Chondrocyte (in vitro differentiated cells): ENCODE measurements at regions not wholly inside any gene's neighbourhood (a gene's known extent, or its start where the extent isn't known, plus 50 kb on each side); places are given as distances from the start of the nearest gene placed in this dataset.
"Not testable (repeated sequence)": the region's sequence is repeated elsewhere in the genome, so short reads cannot be mapped to it uniquely, and the experiment has no call there.

Source experiments
- DNase-seq: peaks from one replicate; pipeline ENCODE4 v3.0.0; 2021; ENCODE audit warnings: mixed read lengths, low spot score
- H3K27ac Mint-ChIP-seq: one replicate; pipeline ENCODE4 v1.8.0; 2021; ENCODE audit warnings: mild to moderate bottlenecking, moderate library complexity, mixed read lengths; ENCODE audit not compliant: unreplicated experiment
- H3K27me3 Mint-ChIP-seq: 2 replicates; pipeline ENCODE4 v1.8.0; 2021; ENCODE audit warnings: low read depth, mixed read lengths
- H3K36me3 Mint-ChIP-seq: 2 replicates; pipeline ENCODE4 v1.8.0; 2021; ENCODE audit warnings: low read depth, mixed read lengths
- H3K4me1 Mint-ChIP-seq: 2 replicates; pipeline ENCODE4 v1.8.0; 2021; ENCODE audit warnings: low read depth, mild to moderate bottlenecking, mixed read lengths
- H3K4me3 Mint-ChIP-seq: one replicate; pipeline ENCODE4 v1.8.0; 2021; ENCODE audit warnings: mild to moderate bottlenecking, moderate library complexity, mixed read lengths; ENCODE audit not compliant: unreplicated experiment
- H3K9me3 Mint-ChIP-seq: 2 replicates; pipeline ENCODE4 v1.8.0; 2021; ENCODE audit warnings: low read depth, mixed read lengths

DNA sequence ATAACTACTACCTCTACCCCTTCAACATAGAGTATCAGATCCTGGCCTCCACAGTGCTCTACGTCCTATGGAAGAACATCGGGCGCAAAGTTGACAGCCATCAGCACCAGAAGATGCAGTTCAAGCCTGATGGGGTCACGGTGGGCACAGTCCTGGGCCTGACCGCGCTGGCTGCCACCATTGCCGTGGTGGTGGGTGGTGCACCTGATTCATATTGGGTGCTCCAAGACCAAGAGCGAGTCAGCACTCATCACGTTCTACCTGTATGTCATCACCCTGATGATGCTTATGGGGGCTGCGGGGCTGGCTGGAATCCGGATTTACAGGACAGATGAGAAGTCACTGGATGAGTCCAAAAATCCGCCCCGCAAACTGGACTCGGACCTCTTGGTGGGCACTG is 846.4 kb downstream of the RPIA start:
- H3K9me3 Mint-ChIP-seq, H3K4me1 Mint-ChIP-seq, H3K4me3 Mint-ChIP-seq, H3K27me3 Mint-ChIP-seq, H3K36me3 Mint-ChIP-seq, DNase-seq, H3K27ac Mint-ChIP-seq: not testable (repeated sequence)

GRCh38 chr2:89544110-89544509 is 852.6 kb downstream of the RPIA start:
- not testable (repeated sequence) for DNase-seq, H3K27me3 Mint-ChIP-seq, H3K36me3 Mint-ChIP-seq, H3K4me3 Mint-ChIP-seq, H3K9me3 Mint-ChIP-seq, H3K27ac Mint-ChIP-seq, H3K4me1 Mint-ChIP-seq

- H3K9me3 Mint-ChIP-seq, H3K27me3 Mint-ChIP-seq, DNase-seq, H3K27ac Mint-ChIP-seq, H3K4me1 Mint-ChIP-seq, H3K4me3 Mint-ChIP-seq, H3K36me3 Mint-ChIP-seq: not testable (repeated sequence)
These were observed 887.7 kb downstream of the RPIA start for GRCh38 chr2:89579154-89579553.

DNA sequence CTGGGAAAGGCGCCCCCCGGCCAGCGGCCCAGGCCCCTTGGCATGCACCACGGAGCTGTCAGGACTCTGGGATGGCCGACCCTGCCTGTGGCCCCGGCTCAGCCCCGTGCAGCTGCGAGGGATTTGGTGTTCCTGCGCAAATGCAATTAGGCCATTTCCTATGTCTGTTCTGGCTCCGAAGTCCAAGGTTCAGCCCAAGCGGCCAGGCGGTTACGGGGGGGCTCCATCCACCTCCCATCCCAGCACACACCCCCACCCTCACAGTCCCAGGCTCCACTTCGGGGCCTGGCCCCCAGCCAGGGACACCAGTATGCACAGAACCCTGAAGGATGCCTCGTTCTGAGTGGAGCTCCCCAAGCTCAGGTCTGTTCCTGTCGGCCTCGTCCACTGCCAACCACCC is 891.3 kb downstream of the RPIA start:
- not testable (repeated sequence) for H3K27me3 Mint-ChIP-seq, H3K4me1 Mint-ChIP-seq, H3K36me3 Mint-ChIP-seq, DNase-seq, H3K4me3 Mint-ChIP-seq, H3K9me3 Mint-ChIP-seq, H3K27ac Mint-ChIP-seq

- not testable (repeated sequence) for H3K9me3 Mint-ChIP-seq, H3K27me3 Mint-ChIP-seq, H3K27ac Mint-ChIP-seq, H3K4me1 Mint-ChIP-seq, H3K36me3 Mint-ChIP-seq, H3K4me3 Mint-ChIP-seq, DNase-seq
These were observed 892.6 kb downstream of the RPIA start for GRCh38 chr2:89584046-89584445.

- DNase-seq, H3K9me3 Mint-ChIP-seq, H3K4me3 Mint-ChIP-seq, H3K4me1 Mint-ChIP-seq, H3K36me3 Mint-ChIP-seq, H3K27me3 Mint-ChIP-seq, H3K27ac Mint-ChIP-seq: not testable (repeated sequence)
These were observed 893.5 kb downstream of the RPIA start for GRCh38 chr2:89584868-89585557.

DNA sequence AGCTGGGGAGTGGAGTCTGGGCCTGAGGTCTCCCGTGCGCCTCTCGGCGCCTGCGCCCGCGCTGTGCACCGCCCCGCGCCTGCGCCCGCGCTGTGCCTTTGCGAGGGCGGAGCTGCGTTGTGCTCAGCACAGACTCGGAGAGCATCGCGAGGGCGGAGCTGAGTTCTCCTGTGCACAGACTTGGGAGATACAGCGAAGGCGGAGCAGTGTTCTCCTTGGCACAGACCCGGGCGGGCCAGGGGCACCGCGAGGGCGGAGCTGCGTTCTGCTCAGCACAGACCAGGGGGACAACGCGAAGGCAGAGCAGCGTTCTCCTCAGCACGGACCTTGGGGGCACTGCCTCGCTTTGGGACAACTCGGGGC is 894.1 kb downstream of the RPIA start:
- H3K9me3 Mint-ChIP-seq, H3K4me3 Mint-ChIP-seq, H3K27ac Mint-ChIP-seq, H3K27me3 Mint-ChIP-seq, H3K36me3 Mint-ChIP-seq, H3K4me1 Mint-ChIP-seq: not testable (repeated sequence)
- peak; percentile 83 for DNase-seq

GRCh38 chr2:89599843-89600242 is 908.4 kb downstream of the RPIA start:
- H3K27ac Mint-ChIP-seq, DNase-seq, H3K9me3 Mint-ChIP-seq, H3K4me1 Mint-ChIP-seq, H3K4me3 Mint-ChIP-seq, H3K36me3 Mint-ChIP-seq, H3K27me3 Mint-ChIP-seq: not testable (repeated sequence)

DNA sequence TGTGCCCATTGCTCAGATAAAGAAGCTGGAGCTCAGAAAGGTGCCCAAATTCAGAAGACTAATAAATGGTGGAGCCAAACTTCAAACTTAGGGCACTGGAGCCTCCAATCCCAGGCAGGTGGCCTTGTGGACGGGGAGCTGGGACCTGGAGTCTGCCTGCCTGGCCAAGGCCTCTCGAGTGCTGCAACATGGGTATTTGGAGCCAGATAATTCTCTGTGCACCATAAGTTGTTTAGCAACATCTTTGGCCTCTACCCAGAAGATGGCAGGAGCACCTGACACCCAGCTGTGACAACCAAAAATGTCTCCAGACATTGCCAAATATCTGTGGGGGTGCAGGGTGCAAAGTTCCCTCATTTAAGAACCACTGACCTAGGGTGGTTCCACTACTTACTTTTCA is 915.0 kb downstream of the RPIA start:
- H3K36me3 Mint-ChIP-seq, H3K4me1 Mint-ChIP-seq, DNase-seq, H3K27me3 Mint-ChIP-seq, H3K4me3 Mint-ChIP-seq, H3K27ac Mint-ChIP-seq: not testable (repeated sequence)
- H3K9me3 Mint-ChIP-seq, result peaks cover 19% of the 10 kb centered on the region

DNA sequence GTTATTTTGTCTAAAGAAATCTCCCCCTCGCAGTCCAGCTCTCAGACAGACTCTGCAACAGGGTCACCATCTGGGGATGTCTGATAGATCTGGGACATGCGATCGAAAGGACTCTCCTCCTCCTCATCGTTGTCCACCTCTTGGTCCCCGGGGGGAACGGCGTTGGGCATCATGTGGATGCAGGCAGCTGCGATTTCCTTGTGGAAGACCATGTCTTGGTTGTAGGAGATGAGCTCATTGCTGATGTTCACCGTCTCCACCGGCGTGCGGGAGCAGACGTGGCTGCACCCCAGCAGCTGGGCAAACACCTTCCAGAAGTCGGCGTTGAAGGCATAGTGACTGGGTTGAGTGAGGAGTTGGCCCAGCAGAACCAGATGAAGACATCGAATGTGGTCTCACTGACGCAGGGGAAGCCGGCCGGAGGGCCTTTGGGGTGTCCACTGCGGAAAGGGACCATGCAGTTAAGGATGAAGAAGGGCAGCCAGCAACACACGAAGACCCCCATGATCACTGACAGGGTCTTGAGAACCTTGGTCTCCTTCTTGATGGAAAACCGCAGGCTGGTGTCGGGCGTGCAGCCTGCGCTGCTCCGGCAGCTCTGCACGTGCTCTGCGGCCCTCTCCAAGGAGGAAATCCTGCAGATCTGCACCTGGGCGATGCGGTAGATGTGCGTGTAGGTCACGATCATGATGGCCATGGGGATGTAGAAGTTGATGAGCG is 918.9 kb downstream of the RPIA start:
- not testable (repeated sequence) for H3K27ac Mint-ChIP-seq, H3K36me3 Mint-ChIP-seq, H3K4me3 Mint-ChIP-seq, H3K27me3 Mint-ChIP-seq, H3K4me1 Mint-ChIP-seq
- DNase-seq, result peak; percentile 93
- peaks cover 23% of the 10 kb centered on the region for H3K9me3 Mint-ChIP-seq

DNA sequence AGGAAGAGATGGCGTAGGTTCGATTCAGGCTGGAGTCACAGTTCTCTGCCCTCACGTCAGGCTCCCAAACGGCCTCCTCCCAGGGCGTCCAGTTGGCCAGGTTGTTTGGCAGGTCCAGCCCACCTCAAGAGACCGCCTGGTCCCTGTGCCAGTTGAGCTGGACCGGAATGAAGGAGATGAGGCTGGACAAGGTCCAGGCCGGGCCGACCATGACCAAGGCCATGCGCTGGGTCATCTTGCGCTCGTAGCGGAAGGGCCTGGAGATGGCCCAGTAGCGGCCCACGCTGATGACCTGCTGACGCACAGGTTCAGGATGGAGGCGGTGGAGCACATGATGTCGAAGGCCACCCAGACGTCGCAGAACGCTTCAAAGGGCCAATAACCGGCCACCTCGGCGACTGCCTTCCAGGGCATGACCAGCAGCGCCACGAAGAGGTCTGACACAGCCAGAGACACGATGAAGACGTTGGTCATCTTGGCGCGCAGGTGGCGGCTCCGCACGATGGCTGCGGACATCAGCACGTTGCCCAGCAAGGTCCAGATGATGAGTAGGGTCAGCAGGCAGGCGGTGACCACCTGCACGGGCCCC is 919.5 kb downstream of the RPIA start:
- peaks cover 23% of the 10 kb centered on the region for H3K9me3 Mint-ChIP-seq
- not testable (repeated sequence) for H3K4me1 Mint-ChIP-seq, H3K36me3 Mint-ChIP-seq, H3K27me3 Mint-ChIP-seq, H3K27ac Mint-ChIP-seq, H3K4me3 Mint-ChIP-seq
- peak; percentile 95 for DNase-seq

DNA sequence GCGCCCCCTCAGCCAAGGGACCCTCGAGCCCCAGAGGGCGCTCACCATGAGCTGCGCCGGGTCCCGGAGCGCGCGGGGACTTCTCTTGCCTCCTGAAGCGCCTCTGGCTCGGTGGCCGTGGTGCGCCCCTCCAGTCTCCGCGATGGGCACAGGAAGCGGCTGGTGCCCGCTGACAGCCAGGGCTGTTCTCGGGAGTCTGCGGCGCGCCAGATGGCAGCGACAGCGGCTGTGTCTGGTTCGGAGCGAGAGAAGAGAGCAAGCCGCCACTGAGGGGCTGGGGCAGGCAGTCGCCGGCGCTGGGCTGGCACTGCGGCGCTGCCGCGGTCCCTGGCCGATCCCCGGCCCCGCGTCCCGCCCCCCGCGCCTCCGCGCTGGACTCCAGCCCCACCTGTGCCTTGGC is 920.2 kb downstream of the RPIA start:
- H3K9me3 Mint-ChIP-seq, result peaks cover 23% of the 10 kb centered on the region
- DNase-seq, result peak; percentile 95
- not testable (repeated sequence) for H3K4me3 Mint-ChIP-seq, H3K4me1 Mint-ChIP-seq, H3K27ac Mint-ChIP-seq, H3K27me3 Mint-ChIP-seq, H3K36me3 Mint-ChIP-seq

DNA sequence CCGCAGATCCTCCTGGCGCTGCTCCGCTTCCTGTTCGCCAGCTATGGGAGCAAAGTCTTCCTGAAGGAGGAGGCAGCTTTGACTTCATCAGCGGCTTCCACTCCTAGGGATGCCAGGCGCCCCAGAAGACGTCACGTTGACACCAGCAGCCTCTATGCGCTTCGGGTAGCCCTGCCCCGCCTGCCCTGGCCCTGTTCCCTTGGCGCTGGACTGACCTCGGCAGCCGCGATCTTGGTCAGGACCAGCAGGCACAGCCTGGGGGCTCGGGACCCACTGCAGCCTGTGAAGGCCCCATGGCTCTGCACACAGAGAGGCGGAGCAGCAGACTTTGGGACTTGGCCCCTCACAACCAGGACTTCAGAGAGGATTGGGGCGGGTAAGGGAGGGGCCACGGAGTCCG is 957.8 kb downstream of the RPIA start:
- not testable (repeated sequence) for H3K36me3 Mint-ChIP-seq
- peaks cover 11% of the 10 kb centered on the region for H3K9me3 Mint-ChIP-seq

More for the DNA sequence above, 957.8 kb downstream of the RPIA start:
- H3K4me3 Mint-ChIP-seq, H3K27me3 Mint-ChIP-seq, H3K27ac Mint-ChIP-seq, H3K4me1 Mint-ChIP-seq, DNase-seq: not testable (repeated sequence)
